ENCODE measurements at regions not wholly inside any gene's neighbourhood (a gene's known extent, or its start where the extent isn't known, plus 50 kb on each side); places are given as distances from the start of the nearest gene placed in this dataset.

- DNase-seq (ENCODE audit: low read depth) = no peak
- TF ChIP-seq, protein P1, sequence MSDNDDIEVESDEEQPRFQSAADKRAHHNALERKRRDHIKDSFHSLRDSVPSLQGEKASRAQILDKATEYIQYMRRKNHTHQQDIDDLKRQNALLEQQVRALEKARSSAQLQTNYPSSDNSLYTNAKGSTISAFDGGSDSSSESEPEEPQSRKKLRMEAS (IDR thresholded peaks at IDR 0.05; ENCODE audit: low read depth, low read length) = no peak
- TF ChIP-seq, protein P2, sequence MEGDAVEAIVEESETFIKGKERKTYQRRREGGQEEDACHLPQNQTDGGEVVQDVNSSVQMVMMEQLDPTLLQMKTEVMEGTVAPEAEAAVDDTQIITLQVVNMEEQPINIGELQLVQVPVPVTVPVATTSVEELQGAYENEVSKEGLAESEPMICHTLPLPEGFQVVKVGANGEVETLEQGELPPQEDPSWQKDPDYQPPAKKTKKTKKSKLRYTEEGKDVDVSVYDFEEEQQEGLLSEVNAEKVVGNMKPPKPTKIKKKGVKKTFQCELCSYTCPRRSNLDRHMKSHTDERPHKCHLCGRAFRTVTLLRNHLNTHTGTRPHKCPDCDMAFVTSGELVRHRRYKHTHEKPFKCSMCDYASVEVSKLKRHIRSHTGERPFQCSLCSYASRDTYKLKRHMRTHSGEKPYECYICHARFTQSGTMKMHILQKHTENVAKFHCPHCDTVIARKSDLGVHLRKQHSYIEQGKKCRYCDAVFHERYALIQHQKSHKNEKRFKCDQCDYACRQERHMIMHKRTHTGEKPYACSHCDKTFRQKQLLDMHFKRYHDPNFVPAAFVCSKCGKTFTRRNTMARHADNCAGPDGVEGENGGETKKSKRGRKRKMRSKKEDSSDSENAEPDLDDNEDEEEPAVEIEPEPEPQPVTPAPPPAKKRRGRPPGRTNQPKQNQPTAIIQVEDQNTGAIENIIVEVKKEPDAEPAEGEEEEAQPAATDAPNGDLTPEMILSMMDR (IDR thresholded peaks at IDR 0.05; ENCODE audit: low read depth, low read length) = no peak
- TF ChIP-seq MYC (IDR thresholded peaks at IDR 0.05; ENCODE audit: low read depth, low read length) (no peak), POLR2A (IDR thresholded peaks at IDR 0.05; ENCODE audit: extremely low read depth, insufficient read length) (no peak)
- no peak overlapping the region for H3K4me3 ChIP-seq (ENCODE audit: low read depth, low read length)
These were observed 123.7 kb downstream of the ANAPC4 start for GRCh38 chr4:25500626-25501316.

DNA sequence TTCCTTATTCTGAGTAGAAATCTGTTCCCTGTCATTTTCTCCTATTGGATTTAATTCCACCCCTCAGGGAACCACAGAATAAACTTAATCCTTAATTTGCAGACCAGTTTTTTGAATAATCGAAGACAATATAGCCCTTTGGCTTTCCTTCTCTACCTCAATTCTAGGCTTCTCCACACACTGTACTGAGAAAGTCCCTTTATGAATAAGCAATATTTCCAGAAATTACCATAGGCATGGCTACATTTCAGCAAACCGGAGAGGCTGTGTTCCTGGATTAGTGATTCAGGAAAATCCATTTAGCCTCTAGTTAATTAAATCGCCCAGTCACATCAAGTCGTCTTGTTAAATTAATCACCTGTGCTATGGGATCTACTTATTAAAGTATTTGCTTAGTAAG lies 125.1 kb downstream of the ANAPC4 start:
- H3K4me3 ChIP-seq (ENCODE audit: low read depth, low read length) = no peak overlapping the region
- TF ChIP-seq, protein P1 (IDR thresholded peaks at IDR 0.05; ENCODE audit: low read depth, low read length) = no peak
- no peak for TF ChIP-seq MYC (IDR thresholded peaks at IDR 0.05; ENCODE audit: low read depth, low read length)
- TF ChIP-seq POLR2A (IDR thresholded peaks at IDR 0.05; ENCODE audit: extremely low read depth, insufficient read length) = no peak
- TF ChIP-seq, protein P2 (IDR thresholded peaks at IDR 0.05; ENCODE audit: low read depth, low read length) = no peak
- DNase-seq (ENCODE audit: low read depth) = no peak

- no peak for DNase-seq (ENCODE audit: low read depth)
- H3K4me3 ChIP-seq (ENCODE audit: low read depth, low read length) = no peak overlapping the region
- TF ChIP-seq, protein P2 (IDR thresholded peaks at IDR 0.05; ENCODE audit: low read depth, low read length) = no peak
- TF ChIP-seq MYC (IDR thresholded peaks at IDR 0.05; ENCODE audit: low read depth, low read length) (no peak), POLR2A (IDR thresholded peaks at IDR 0.05; ENCODE audit: extremely low read depth, insufficient read length) (no peak)
- TF ChIP-seq, protein P1 (IDR thresholded peaks at IDR 0.05; ENCODE audit: low read depth, low read length) = no peak
These were observed 126.7 kb downstream of the ANAPC4 start for GRCh38 chr4:25503779-25504178.

DNA sequence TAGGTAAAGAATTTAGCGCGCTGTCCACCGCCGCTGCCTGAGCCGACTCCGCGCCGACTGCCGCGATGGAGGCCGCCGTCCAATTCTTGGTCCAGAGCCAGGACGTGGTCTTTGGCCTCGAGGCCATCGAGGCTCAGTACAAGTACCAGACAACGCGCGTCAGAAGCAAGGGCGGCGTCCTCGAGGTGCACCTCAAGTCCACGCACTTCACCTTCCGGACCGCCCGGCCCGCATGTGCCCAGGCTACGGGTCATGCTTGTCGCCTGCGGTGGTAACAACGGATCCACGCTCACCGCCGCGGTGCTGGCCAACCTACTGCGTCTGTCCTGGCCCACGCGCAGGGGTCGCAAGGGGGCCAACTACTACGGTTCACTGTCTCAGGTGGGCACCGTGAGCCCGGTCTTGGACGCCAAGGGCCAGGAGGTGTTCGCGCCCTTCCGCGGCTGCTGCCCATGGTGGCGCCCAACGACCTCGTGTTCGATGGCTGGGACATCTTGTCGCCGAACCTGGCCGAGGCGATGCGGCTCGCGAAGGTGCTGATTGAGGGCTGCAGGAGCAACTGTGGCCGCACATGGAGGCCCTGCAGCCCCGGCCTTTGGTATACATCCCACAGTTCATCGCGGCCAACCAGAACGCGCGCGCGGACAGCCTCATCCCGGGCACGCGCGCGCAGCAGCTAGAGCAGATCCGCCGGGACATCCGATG lies 128.0 kb downstream of the ANAPC4 start:
- DNase-seq (ENCODE audit: low read depth) = no peak
- no peak for TF ChIP-seq POLR2A (IDR thresholded peaks at IDR 0.05; ENCODE audit: extremely low read depth, insufficient read length)
- TF ChIP-seq, protein P2 (IDR thresholded peaks at IDR 0.05; ENCODE audit: low read depth, low read length) = no peak
- TF ChIP-seq MYC (IDR thresholded peaks at IDR 0.05; ENCODE audit: low read depth, low read length) = no peak
- TF ChIP-seq, protein P1 (IDR thresholded peaks at IDR 0.05; ENCODE audit: low read depth, low read length) = no peak
- H3K4me3 ChIP-seq (ENCODE audit: low read depth, low read length) = no peak overlapping the region

GRCh38 chr4:25505637-25505991 lies 128.6 kb downstream of the ANAPC4 start:
- TF ChIP-seq, protein P2 (IDR thresholded peaks at IDR 0.05; ENCODE audit: low read depth, low read length) = no peak
- TF ChIP-seq MYC (IDR thresholded peaks at IDR 0.05; ENCODE audit: low read depth, low read length) (no peak), POLR2A (IDR thresholded peaks at IDR 0.05; ENCODE audit: extremely low read depth, insufficient read length) (no peak)
- TF ChIP-seq, protein P1 (IDR thresholded peaks at IDR 0.05; ENCODE audit: low read depth, low read length) = no peak
- DNase-seq (ENCODE audit: low read depth) = no peak
- no peak overlapping the region for H3K4me3 ChIP-seq (ENCODE audit: low read depth, low read length)

All from NB4 (cell line).